H9 (cell line): ENCODE measurements at regions not wholly inside any gene's neighbourhood (a gene's known extent, or its start where the extent isn't known, plus 50 kb on each side); places are given as distances from the start of the nearest gene placed in this dataset.

Experiments used
- DNase-seq: peaks from one replicate; pipeline ENCODE4 v3.0.0-alpha.2; 2017
- H2AFZ ChIP-seq: one replicate; pipeline ENCODE4 v1.6.1; 2013; ENCODE audit warnings: mild to moderate bottlenecking, low read length, control low read depth, moderate library complexity
- H2AK5ac ChIP-seq: 2 replicates; pipeline ENCODE4 v1.6.1; 2013; ENCODE audit warnings: low read length, control low read depth, mixed read lengths; ENCODE audit not compliant: insufficient read length
- H2BK120ac ChIP-seq: one replicate; pipeline ENCODE4 v1.6.1; 2013; ENCODE audit warnings: low read depth, mild to moderate bottlenecking, low read length, control low read depth, inconsistent platforms; ENCODE audit not compliant: poor library complexity, severe bottlenecking
- H2BK12ac ChIP-seq: 2 replicates; pipeline ENCODE4 v1.6.1; 2013; ENCODE audit warnings: low read length, control low read depth, mixed read lengths, low read depth; ENCODE audit not compliant: insufficient read length
- H2BK15ac ChIP-seq: 2 replicates; pipeline ENCODE4 v1.6.1; 2013; ENCODE audit warnings: low read depth, low read length, control low read depth
- H2BK20ac ChIP-seq: one replicate; pipeline ENCODE4 v1.6.1; 2013; ENCODE audit warnings: low read depth, mild to moderate bottlenecking, low read length, control low read depth, inconsistent platforms; ENCODE audit not compliant: poor library complexity, severe bottlenecking
- H2BK5ac ChIP-seq: 2 replicates; pipeline ENCODE4 v1.6.1; 2013; ENCODE audit warnings: low read length, control low read depth, mixed read lengths; ENCODE audit not compliant: insufficient read length
- H3K14ac ChIP-seq: 2 replicates; pipeline ENCODE4 v1.6.1; 2013; ENCODE audit warnings: low read length, control low read depth; ENCODE audit not compliant: insufficient read depth
- H3K18ac ChIP-seq: 2 replicates; pipeline ENCODE4 v1.6.1; 2013; ENCODE audit warnings: low read depth, mild to moderate bottlenecking, mixed read lengths, low read length, control low read depth; ENCODE audit not compliant: insufficient read length
- H3K23ac ChIP-seq: 2 replicates; pipeline ENCODE4 v1.6.1; 2013; ENCODE audit warnings: low read length, control low read depth, mixed read lengths, low read depth; ENCODE audit not compliant: insufficient read length
- H3K23me2 ChIP-seq: 2 replicates; pipeline ENCODE4 v1.6.1; 2013; ENCODE audit warnings: low read depth, mild to moderate bottlenecking, mixed read lengths, low read length, control low read depth; ENCODE audit not compliant: insufficient read length, poor library complexity, severe bottlenecking
- H3K27ac ChIP-seq: 2 replicates; pipeline ENCODE4 v1.5.1; 2013; ENCODE audit warnings: low read length, control low read depth, mixed read lengths, low read depth; ENCODE audit not compliant: insufficient read length
- H3K27me3 ChIP-seq: 2 replicates; pipeline ENCODE4 v1.6.1; 2013; ENCODE audit warnings: low read length, control low read depth, inconsistent platforms; ENCODE audit not compliant: insufficient read depth
- H3K4ac ChIP-seq: 2 replicates; pipeline ENCODE4 v1.6.1; 2013; ENCODE audit warnings: low read depth, mild to moderate bottlenecking, control low read depth, inconsistent platforms, low read length, moderate library complexity
- H3K4me1 ChIP-seq: 2 replicates; pipeline ENCODE4 v1.6.1; 2013; ENCODE audit warnings: low read length, control low read depth, inconsistent platforms; ENCODE audit not compliant: insufficient read depth
- H3K4me2 ChIP-seq: 2 replicates; pipeline ENCODE4 v1.6.1; 2013; ENCODE audit warnings: low read length, control low read depth, mixed read lengths; ENCODE audit not compliant: insufficient read length, insufficient read depth
- H3K56ac ChIP-seq: 2 replicates; pipeline ENCODE4 v1.6.1; 2013; ENCODE audit warnings: low read depth, mild to moderate bottlenecking, mixed read lengths, low read length, control low read depth; ENCODE audit not compliant: insufficient read length
- H3K79me1 ChIP-seq: 2 replicates; pipeline ENCODE4 v1.6.1; 2013; ENCODE audit warnings: low read depth, mild to moderate bottlenecking, moderate library complexity, low read length, control low read depth, inconsistent platforms; ENCODE audit not compliant: insufficient read depth, poor library complexity, severe bottlenecking
- H3K79me2 ChIP-seq: 2 replicates; pipeline ENCODE4 v1.6.1; 2013; ENCODE audit warnings: low read length, control low read depth, inconsistent platforms; ENCODE audit not compliant: insufficient read depth
- H3K9ac ChIP-seq: 2 replicates; pipeline ENCODE4 v1.6.1; 2013; ENCODE audit warnings: low read length, control low read depth, mixed read lengths; ENCODE audit not compliant: insufficient read length; ENCODE audit errors: extremely low read depth
- H3K9me3 ChIP-seq: one replicate; pipeline ENCODE4 v1.6.1; 2013; ENCODE audit warnings: low read depth, low read length, inconsistent platforms; ENCODE audit not compliant: control insufficient read depth
- H3T11ph ChIP-seq: one replicate; pipeline ENCODE4 v1.6.1; 2013; ENCODE audit warnings: mild to moderate bottlenecking, low read length, control low read depth, inconsistent platforms
- H4K20me1 ChIP-seq: one replicate; pipeline ENCODE4 v1.6.1; 2013; ENCODE audit not compliant: control insufficient read depth, insufficient read length, insufficient read depth
- H4K5ac ChIP-seq: 2 replicates; pipeline ENCODE4 v1.6.1; 2013; ENCODE audit warnings: low read depth, mild to moderate bottlenecking, mixed read lengths, low read length, control low read depth; ENCODE audit not compliant: insufficient read length
- H4K8ac ChIP-seq: replicated peaks from 2 replicates; pipeline ENCODE4 v1.6.1; 2013; ENCODE audit warnings: low read length, control low read depth, mixed read lengths, low read depth; ENCODE audit not compliant: insufficient read length
- H4K91ac ChIP-seq: 2 replicates; pipeline ENCODE4 v1.6.1; 2013; ENCODE audit warnings: low read depth, mild to moderate bottlenecking, moderate library complexity, mixed read lengths, low read length, control low read depth; ENCODE audit not compliant: insufficient read length
- H3K27ac Mint-ChIP-seq, 3 experiments: 2 replicates in 2 of 3; 3 replicates in 1 of 3; pipeline ENCODE4 v1.8.0; 2020 to 2021; ENCODE audit warnings: mixed read lengths in 3 of 3, mild to moderate bottlenecking in 1 of 3, moderate library complexity in 1 of 3
- H3K27me3 Mint-ChIP-seq: 2 replicates; pipeline ENCODE4 v1.8.0; 2021; ENCODE audit warnings: low read depth, mild to moderate bottlenecking, moderate library complexity, mixed read lengths
- H3K36me3 Mint-ChIP-seq, 3 experiments: 2 replicates in 2 of 3; 3 replicates in 1 of 3; pipeline ENCODE4 v1.8.0; 2020 to 2021; ENCODE audit warnings: low read depth in 3 of 3, mixed read lengths in 3 of 3; ENCODE audit not compliant: insufficient read depth in 1 of 3
- H3K4me1 Mint-ChIP-seq, 2 experiments: 2 replicates each; pipeline ENCODE4 v1.8.0; 2020; ENCODE audit warnings: mixed read lengths in 2 of 2
- H3K4me3 Mint-ChIP-seq, 2 experiments: 2 replicates in 1 of 2; 3 replicates in 1 of 2; pipeline ENCODE4 v1.8.0; 2020 to 2021; ENCODE audit warnings: mild to moderate bottlenecking in 2 of 2, mixed read lengths in 2 of 2, moderate library complexity in 1 of 2
- H3K9me3 Mint-ChIP-seq, 2 experiments: 2 replicates in 1 of 2; 3 replicates in 1 of 2; pipeline ENCODE4 v1.8.0; 2020; ENCODE audit warnings: mild to moderate bottlenecking in 2 of 2, mixed read lengths in 2 of 2, moderate library complexity in 1 of 2
- CTCF ChIP-seq: fragments of 200-600 bp; sonication (generic); conservative IDR thresholded peaks from 3 replicates; pipeline ENCODE4 v1.8.0; 2021; ENCODE audit warnings: antibody characterized with exemption, mild to moderate bottlenecking
- WGBS: extraction: QIAGEN DNeasy Blood & Tissue Kit; methylation state at CpG from one replicate; pipeline ENCODE4 v1.1.7; 2013; ENCODE audit warnings: missing lambda C conversion rate, low lambda C conversion rate, mixed read lengths; ENCODE audit not compliant: insufficient read length; ENCODE audit errors: extremely low coverage; 5-methylcytosine and 5-hydroxymethylcytosine counted together

DNA sequence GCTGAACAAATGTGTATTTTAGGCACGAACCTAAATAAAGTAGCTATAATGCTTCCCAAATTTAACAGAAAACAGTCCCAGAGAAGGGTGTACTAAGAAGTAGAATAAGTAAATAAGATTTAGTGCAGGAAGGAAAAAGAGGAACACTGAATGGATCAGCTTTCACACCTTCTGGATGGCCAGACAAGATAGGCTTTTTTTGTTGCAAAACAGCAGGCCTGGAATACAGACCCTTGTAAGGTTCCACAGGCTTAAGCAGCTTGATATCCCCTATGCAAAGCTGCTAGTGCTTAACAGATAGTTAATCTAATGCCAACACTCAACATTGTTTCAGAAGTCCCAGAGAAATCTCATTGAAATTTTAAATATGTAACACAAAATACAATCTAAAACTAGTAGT is 328.1 kb upstream of the STEAP1 start:
- no peak for TF ChIP-seq CTCF
- Histone ChIP-seq H3K27me3 (no peaks in the 10 kb centered on the region), H3K79me2 (no peaks in the 10 kb centered on the region), H3K9me3 (no peaks in the 10 kb centered on the region), H3K23ac (no peak overlapping the region), H2BK20ac (no peak overlapping the region), H4K5ac (no peak overlapping the region), H3K27ac (no peak overlapping the region), H2BK120ac (no peak overlapping the region), H4K20me1 (no peaks in the 10 kb centered on the region), H3K9ac (no peak overlapping the region), H4K8ac (no peak overlapping the region), H3K79me1 (no peaks in the 10 kb centered on the region), H2BK12ac (no peak overlapping the region), H3K56ac (no peak overlapping the region), H4K91ac (no peak overlapping the region), H3K14ac (no peak overlapping the region), H3K4ac (no peak overlapping the region), H2BK15ac (no peak overlapping the region), H3K4me1 (no peaks in the 10 kb centered on the region), H2AFZ (no peak overlapping the region), H3T11ph (no peak overlapping the region), H2AK5ac (no peak overlapping the region), H3K18ac (no peak overlapping the region), H3K23me2 (no peaks in the 10 kb centered on the region), H2BK5ac (no peak overlapping the region), H3K4me2 (no peak overlapping the region)
- Mint-ChIP-seq H3K9me3 (no peaks in the 10 kb centered on the region), H3K27ac (no peak overlapping the region), H3K4me1 (no peaks in the 10 kb centered on the region; a peak in 1 of 4 replicates), H3K4me3 (no peak overlapping the region), H3K27me3 (no peaks in the 10 kb centered on the region), H3K36me3 (no peaks in the 10 kb centered on the region)
- no peak for DNase-seq
- WGBS: no CpG with 5 or more reads among the region's 1 CpG
